ENCODE measurements at regions not wholly inside any gene's neighbourhood (a gene's known extent, or its start where the extent isn't known, plus 50 kb on each side); places are given as distances from the start of the nearest gene placed in this dataset.

DNA sequence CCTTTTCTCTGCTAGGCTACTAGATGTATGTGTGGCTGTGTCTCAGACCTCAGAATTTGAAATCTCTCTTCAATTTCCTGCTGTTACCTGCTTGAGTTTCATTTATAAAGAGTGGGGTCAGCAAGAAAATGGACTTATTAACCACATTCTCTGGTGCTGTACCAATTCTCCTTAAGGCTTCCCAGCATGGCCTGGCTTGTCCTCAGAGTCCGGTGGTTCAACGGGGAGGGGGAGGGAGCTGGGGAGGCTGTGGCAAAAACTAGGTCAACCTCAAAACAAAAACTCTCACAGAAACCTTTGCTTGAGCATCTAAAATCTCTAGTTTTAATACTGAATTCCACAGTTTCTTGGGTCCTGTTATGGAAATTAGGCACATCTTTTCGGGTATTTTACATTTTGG lies 389.1 kb upstream of the COBL start:
- no peaks in the 10 kb centered on the region for H3K36me3 ChIP-seq
- no peak overlapping the region for H3K4me3 ChIP-seq
- DNase-seq (no peak), ATAC-seq (no peak)
- intact Hi-C loops (cut with DNase I) = no loop called here
- no peak for TF ChIP-seq CTCF (IDR thresholded peaks at IDR 0.05)
- H3K27ac ChIP-seq = no peak overlapping the region
- H3K4me1 ChIP-seq = no peaks in the 10 kb centered on the region
- H3K27me3 ChIP-seq = no peaks in the 10 kb centered on the region
- H3K9me3 ChIP-seq = peaks cover 6% of the 10 kb centered on the region

DNA sequence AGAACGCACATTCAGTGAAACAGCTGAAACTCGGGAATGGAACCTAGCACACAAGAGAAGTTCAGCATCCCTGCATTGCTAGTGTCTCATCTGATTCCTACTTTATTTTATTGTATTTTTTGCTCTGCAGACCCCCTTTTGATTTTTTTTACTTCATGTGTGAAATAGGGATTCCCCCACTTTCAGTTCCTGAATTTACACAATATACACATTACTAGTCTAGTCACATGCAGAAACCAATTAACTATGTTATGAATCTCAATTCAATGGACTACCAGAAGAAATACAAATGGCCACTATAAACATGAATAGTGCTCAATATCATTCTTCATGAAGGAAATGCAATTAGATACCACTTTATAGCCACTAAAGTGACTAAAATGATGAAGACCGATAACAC lies 386.1 kb upstream of the COBL start:
- Histone ChIP-seq H3K27ac (no peak overlapping the region), H3K9me3 (peaks cover 6% of the 10 kb centered on the region), H3K4me1 (no peaks in the 10 kb centered on the region), H3K4me3 (no peak overlapping the region), H3K36me3 (no peaks in the 10 kb centered on the region), H3K27me3 (no peaks in the 10 kb centered on the region)
- DNase-seq (no peak), ATAC-seq (no peak)
- TF ChIP-seq CTCF (IDR thresholded peaks at IDR 0.05) = no peak
- intact Hi-C loops (cut with DNase I) = no loop called here

DNA sequence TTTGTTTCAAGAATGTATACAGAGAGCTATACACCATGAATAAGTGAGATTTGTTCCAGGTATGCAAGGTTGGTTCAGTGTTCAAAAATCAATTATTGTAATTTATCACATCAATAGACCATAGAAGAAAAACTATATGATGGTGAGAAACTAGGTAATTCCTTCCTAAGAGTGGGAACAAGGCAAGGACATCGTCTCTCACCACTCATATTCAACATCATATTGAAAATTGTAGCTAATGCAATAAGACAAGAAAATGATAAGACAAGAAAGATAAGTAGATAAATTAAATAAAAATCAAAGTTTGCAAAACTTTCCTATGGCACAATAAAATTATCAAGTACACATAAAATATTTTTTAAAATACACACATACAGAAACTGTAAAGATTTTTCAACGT lies 385.3 kb upstream of the COBL start:
- TF ChIP-seq CTCF (IDR thresholded peaks at IDR 0.05) = no peak
- Histone ChIP-seq H3K4me1 (no peaks in the 10 kb centered on the region), H3K9me3 (peaks cover 6% of the 10 kb centered on the region), H3K27ac (no peak overlapping the region), H3K4me3 (no peak overlapping the region), H3K27me3 (no peaks in the 10 kb centered on the region), H3K36me3 (no peaks in the 10 kb centered on the region)
- no peak for ATAC-seq
- DNase-seq = no peak
- intact Hi-C loops (cut with DNase I) = no loop called here

DNA sequence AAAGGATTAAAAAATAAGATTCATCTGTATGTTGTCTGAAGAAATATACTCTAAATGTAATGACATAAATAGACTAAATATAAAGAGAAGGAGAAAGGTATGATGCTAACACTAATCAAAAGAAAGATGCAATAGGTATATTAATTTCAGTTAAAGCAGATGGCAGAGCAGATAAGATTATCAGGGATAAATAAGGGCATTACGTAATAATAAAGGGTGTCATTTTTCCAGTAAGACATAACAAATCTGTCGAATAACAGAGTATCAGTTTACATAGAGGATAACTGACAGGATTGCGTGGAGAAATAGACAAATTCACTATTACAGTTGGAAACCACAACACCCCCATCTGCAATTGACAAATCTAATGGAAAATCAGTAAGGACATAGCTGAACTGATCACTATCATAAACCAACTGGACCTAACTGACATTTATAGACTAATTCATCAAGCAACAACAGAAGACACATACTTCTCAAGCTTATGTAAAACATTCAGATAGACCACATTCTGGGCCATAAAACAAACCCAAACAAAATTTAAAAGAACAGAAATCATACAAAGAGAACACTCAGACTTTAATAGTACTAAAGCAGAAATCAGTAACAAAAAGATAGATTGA lies 384.1 kb upstream of the COBL start:
- ATAC-seq = no peak

DNA sequence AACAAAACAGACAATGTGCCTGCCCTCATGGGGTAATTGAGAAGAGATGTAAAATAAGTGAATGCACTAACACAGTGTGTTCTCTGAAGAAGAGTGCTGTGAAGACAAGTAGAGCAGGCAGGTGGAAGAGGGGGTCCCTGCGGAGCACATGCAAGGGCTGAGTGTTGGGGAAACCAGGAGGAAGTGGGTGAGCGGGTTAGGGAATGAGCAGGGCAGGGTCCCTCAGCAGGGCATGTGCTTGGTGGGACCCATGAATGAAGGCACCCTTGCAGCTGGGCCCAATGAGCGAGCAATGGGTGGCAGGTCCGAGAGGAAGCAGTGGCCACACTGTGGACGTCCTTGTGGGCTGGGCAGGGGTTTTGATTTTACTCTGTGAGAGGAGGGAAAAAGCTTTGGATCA lies 376.6 kb upstream of the COBL start:
- H3K27ac ChIP-seq = no peak overlapping the region
- no peak overlapping the region for H3K4me3 ChIP-seq
- no peaks in the 10 kb centered on the region for H3K9me3 ChIP-seq
- H3K27me3 ChIP-seq = no peaks in the 10 kb centered on the region
- H3K4me1 ChIP-seq = no peaks in the 10 kb centered on the region
- ATAC-seq (no peak), DNase-seq (no peak)
- TF ChIP-seq CTCF (IDR thresholded peaks at IDR 0.05) = no peak
- intact Hi-C loops (cut with DNase I) = no loop called here
- no peaks in the 10 kb centered on the region for H3K36me3 ChIP-seq

More for the DNA sequence above, 384.1 kb upstream of the COBL start:
- intact Hi-C loops (cut with DNase I) = no loop called here
- Histone ChIP-seq H3K9me3 (peaks cover 6% of the 10 kb centered on the region), H3K36me3 (no peaks in the 10 kb centered on the region), H3K27ac (no peak overlapping the region), H3K27me3 (no peaks in the 10 kb centered on the region), H3K4me1 (no peaks in the 10 kb centered on the region), H3K4me3 (no peak overlapping the region)
- no peak for TF ChIP-seq CTCF (IDR thresholded peaks at IDR 0.05)
- no peak for DNase-seq

GRCh38 chr7:51689547-51689946 lies 372.9 kb upstream of the COBL start:
- H3K27me3 ChIP-seq = no peaks in the 10 kb centered on the region
- ATAC-seq (no peak), DNase-seq (no peak)
- H3K4me3 ChIP-seq = no peak overlapping the region
- H3K9me3 ChIP-seq = no peaks in the 10 kb centered on the region
- no peaks in the 10 kb centered on the region for H3K4me1 ChIP-seq
- no peak for TF ChIP-seq CTCF (IDR thresholded peaks at IDR 0.05)
- intact Hi-C loops (cut with DNase I) = no loop called here
- H3K27ac ChIP-seq = no peak overlapping the region
- H3K36me3 ChIP-seq = no peaks in the 10 kb centered on the region
